AML-193 (cell line): ENCODE measurements at regions not wholly inside any gene's neighbourhood (a gene's known extent, or its start where the extent isn't known, plus 50 kb on each side); places are given as distances from the start of the nearest gene placed in this dataset.
"Not testable (repeated sequence)": the region's sequence is repeated elsewhere in the genome, so short reads cannot be mapped to it uniquely, and the experiment has no call there.

ENCODE experiments used
- DNase-seq, 2 experiments: peaks; one replicate each; lab custom pipeline; 2025; lab: John Stamatoyannopoulos, UW

DNA sequence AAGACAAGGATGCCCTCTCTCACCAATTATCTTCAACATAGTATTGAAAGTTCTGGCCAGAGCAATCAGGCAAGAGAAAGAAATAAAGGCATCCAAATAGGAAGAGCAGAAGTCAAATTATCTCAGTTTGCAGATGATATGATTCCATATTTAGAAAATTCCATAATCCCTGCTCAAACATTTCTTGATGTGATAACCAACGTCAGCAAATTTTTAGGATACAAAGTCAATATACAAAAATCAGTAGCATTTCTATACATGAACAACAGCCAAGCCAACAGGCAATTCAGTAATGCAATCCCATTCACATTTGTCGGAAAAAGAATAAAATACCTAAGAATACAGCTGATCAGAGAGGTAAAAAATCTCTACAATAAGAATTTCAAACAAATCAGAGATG, 969.7 kb upstream of the USP15 start:
- DNase-seq: no peak

DNA sequence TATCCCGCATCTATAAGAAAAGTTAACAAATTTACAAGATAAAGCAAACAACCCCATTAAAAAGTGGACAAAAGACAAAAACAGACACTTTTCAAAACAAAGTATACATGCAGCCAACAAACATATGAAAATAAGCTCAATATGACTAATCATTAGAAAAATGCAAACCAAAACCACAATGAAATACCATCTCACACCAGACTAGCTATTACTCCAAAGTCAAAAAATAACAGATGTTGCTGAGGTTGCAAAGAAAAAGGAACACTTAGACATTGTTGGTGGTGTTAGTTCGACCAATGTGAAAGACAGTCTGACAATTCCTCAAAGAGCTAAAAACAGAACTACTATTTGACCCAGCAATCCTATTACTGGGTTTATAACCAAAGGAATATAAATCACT, 968.6 kb upstream of the USP15 start:
- no peak for DNase-seq

GRCh38 chr12:61294011-61294410, 966.2 kb upstream of the USP15 start:
- DNase-seq: not testable (repeated sequence)

GRCh38 chr12:61301817-61302216, 958.4 kb upstream of the USP15 start:
- no peak for DNase-seq

- DNase-seq: no peak
These were observed 957.9 kb upstream of the USP15 start for GRCh38 chr12:61302282-61302681.

GRCh38 chr12:61308220-61308619, 952.0 kb upstream of the USP15 start:
- no peak for DNase-seq

GRCh38 chr12:61311413-61311812, 948.8 kb upstream of the USP15 start:
- DNase-seq: no peak

DNA sequence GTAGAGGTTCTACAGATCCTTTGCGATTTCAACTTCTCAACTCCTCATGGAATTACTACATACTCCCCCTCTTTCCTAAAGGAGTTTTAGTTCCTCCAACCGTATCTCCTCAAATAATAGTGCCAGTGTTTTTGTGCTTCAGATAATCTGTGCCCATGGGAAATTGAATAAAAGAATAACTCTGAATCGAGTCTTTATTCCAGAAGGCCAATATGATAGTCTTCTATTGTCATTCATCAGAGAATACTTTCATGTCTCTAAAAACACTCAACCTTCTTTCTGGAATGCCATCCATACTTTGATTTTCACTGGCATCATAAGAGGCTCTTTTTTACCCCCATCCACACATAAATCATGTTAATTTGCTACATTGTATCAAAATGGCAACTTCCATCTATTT, 911.3 kb upstream of the USP15 start:
- no peak for DNase-seq

DNA sequence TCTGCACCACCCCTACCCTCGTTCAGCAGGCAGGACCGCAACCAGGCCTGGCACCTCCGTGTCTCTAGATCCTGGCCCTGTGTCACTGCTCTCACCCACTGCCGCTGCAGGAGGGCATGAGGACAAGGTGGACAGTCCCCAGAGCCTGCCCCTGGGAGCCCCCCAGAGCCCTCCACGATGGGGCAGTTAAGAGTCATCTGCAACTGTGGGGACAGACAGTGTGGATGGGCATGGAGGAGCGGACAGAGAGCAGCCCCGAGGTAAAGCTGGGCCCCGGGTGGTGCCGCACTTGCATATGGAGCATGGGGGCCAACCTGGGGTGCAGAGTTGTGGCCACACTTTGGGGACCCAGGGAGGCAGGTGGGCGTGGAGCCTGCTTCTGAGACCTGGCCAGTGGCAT, 905.1 kb upstream of the USP15 start:
- no peak for DNase-seq

- no peak for DNase-seq
These were observed 903.7 kb upstream of the USP15 start for GRCh38 chr12:61356485-61356884.

- no peak for DNase-seq
These were observed 902.7 kb upstream of the USP15 start for GRCh38 chr12:61357496-61357895.

DNA sequence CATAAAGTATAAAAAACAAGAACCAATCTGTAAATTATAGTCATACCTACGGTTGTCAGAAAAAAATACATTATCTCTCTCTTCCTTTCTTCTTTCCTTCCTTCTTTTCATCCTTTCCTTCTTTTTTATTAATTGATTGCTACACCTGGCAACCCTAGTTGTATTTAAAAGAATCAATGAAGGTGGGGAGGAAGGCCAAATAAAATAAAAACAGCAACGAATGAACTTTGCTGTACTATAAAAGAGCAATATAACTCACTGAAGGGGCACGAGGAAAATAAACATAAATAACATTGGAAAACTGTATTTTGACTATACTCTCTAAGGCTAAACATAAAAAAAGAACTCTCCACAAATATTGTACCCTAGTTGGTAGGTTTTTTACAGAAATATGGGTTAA, 898.2 kb upstream of the USP15 start:
- DNase-seq: no peak

DNA sequence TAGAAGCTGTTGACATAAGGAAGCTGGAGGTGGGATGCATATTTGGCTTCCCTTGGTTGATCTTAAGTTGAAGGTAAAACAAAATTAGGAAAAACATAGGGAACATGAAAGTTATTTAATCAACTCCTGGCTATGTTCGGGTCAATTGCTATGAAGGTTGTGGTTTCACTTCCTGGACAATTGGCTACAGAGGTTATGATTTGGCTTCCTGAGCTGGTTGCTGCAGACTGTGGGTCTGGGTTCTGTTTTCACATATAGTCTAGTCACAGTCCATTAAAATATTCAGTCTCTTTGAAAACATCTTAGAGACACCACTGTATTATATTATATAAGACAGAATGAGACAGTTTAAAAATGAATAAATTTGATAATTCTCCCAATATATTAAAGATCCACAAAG, 895.2 kb upstream of the USP15 start:
- DNase-seq: no peak

DNA sequence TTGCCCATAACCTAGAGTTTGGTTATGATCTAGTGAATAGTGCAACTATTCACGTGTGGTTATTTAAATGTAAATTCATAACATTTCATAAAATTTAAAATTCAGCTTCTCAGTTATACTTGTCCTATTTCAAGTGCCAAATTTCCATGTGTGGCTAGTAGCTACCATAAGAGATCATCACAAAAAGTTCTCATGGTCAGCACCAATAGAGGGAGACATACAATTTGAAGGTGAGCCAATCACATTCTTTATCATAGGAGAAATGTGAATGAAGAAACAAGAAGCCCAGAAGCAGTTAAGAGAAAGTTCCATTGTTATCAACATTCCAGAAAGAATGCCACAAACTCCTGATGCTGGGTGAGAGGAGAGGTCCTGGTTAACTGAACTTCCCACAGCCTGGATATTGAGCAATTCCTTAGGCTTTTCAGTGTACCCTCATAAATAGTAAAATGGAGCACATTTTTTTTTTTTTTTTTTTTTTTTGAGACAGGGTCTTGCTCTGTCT, 892.9 kb upstream of the USP15 start:
- no peak for DNase-seq

GRCh38 chr12:61369241-61369910, 890.8 kb upstream of the USP15 start:
- DNase-seq: no peak

- no peak for DNase-seq
These were observed 875.7 kb upstream of the USP15 start for GRCh38 chr12:61384511-61384910.

DNA sequence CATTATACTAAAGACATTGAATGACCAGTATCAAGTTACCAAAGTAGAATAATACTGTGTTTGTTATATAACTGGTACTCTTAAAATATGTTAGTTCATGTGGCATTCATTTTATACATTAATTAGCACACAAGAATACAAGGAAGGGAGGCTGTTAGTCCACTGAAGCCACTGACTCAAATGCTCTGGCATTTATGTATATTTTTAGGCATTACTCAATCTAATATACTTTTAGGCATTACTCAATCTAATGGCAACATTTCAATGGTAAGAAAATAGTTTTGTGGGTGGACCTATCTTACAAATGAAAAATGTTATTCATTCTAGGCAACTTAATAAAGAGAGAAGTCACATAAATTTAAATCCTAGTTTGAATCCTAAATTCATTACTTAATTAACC, 874.4 kb upstream of the USP15 start:
- no peak for DNase-seq

- DNase-seq: no peak
These were observed 862.5 kb upstream of the USP15 start for GRCh38 chr12:61397668-61398067.

DNA sequence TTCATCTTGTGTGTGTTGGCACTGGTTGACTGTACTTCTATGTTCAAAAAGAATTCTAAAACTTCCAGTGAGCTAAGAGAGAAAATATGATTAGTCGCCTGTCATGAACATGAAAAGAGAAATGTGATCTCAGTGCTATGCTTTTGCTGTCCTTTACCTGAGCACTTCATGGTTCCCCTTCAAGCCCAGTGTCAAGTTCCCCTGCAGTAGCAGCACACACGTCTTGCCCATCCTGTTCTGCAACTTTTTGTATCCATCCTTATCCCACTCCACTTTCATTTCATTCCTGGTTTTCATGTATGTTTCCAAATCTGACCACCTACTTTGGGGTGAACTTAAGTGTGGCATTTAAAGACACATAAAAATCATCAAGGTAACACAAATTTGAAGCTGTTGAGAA, 848.0 kb upstream of the USP15 start:
- DNase-seq: no peak

GRCh38 chr12:61414470-61414869, 845.7 kb upstream of the USP15 start:
- no peak for DNase-seq

DNA sequence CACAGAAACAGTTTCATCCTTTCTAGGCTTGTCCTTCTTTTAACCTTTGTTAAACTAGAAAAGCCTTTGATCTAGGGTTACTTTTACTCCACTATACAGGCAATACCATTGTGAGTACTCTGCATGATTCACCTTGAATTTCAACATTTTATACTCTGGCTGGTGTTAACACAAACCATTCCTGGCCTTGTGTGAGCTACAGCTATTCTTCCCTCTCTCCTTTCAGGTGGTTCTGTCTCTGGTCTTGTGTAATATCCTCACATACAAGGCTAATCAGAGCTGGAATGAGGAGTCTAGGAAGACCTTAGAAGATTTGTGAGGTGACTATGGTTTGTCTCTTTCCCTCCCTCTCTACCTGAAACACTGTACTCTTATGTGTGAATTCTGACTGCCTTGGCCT, 837.4 kb upstream of the USP15 start:
- no peak for DNase-seq

DNA sequence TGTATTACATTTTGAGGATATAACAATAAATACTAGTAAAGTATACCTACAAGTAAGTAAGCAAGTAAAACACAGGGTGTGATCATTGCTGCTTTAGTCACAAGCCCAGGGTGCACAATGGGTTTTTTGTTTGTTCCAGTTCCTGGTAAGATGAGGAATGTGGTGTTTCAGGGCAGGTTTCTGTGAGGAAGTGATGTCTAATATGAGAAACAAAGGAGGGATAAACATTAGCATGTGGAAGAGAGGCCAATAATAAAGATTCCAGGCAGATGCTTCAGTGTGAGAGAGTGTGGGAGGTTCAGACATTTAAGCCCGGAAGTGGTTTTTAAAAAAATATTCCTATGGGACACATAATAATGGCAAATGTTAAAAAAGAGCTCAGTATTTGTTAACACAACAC, 808.1 kb upstream of the USP15 start:
- DNase-seq: no peak

DNA sequence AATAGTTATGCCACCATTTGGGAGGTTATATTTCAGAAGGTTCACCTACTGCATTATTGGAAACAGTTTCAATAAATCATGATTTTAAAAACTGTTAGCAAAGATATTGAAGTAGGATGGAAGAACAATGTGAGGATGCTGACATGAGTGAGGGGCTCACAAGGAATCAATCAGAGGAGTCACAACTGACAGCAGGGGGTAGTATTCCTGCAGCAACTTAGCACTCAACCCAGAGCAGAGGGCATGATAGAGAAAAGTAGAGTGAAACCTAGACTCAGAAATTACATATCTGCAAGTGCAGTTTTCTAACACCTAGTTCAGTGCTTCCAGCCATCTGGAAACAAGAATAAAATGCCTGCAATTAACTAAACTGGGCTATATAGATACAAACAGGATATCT, 772.5 kb upstream of the USP15 start:
- no peak for DNase-seq
